Adrenal gland (tissue), 9 donors: ENCODE measurements at regions not wholly inside any gene's neighbourhood (a gene's known extent, or its start where the extent isn't known, plus 50 kb on each side); places are given as distances from the start of the nearest gene placed in this dataset.

ENCODE experiments used
- DNase-seq, 7 donors: peaks; one replicate each; pipeline ENCODE4 v3.0.0-alpha.2; 2019 to 2020
- H3K27ac ChIP-seq, 5 donors: fragments of 200-600 bp; sonication (generic) in 4 of 5; 1 replicate in 3 of 5; 2 replicates in 2 of 5; pipeline versions ENCODE4 v1.5.1 to v1.8.0; 2016 to 2020; ENCODE audit warnings: mild to moderate bottlenecking in 1 of 5
- H3K27me3 ChIP-seq: fragments of 200-600 bp; 2 replicates; pipeline ENCODE4 v1.8.0; 2021
- H3K36me3 ChIP-seq, 2 donors: fragments of 200-600 bp; replicated peaks in 1 of 2; 1 replicate in 1 of 2; 2 replicates in 1 of 2; pipeline versions ENCODE4 v1.5.1 to v1.8.0; 2018 to 2022
- H3K4me1 ChIP-seq, 2 donors: fragments of 200-600 bp; replicated peaks in 1 of 2; 1 replicate in 1 of 2; 2 replicates in 1 of 2; pipeline versions ENCODE4 v1.5.1 to v1.8.0; 2018 to 2021
- H3K4me3 ChIP-seq, 4 donors: fragments of 200-600 bp; sonication (generic) in 3 of 4; one replicate each; pipeline ENCODE4 v1.5.1; 2016 to 2018
- H3K9me3 ChIP-seq, 3 donors: fragments of 200-600 bp; sonication (generic) in 1 of 3; replicated peaks in 1 of 3; 1 replicate in 2 of 3; 2 replicates in 1 of 3; pipeline versions ENCODE4 v1.5.1 to v1.8.0; 2016 to 2021
- POLR2A ChIP-seq, 2 donors: fragments of 450-650 bp; IDR thresholded peaks; one replicate each; pipeline ENCODE4 v1.6.1; 2017; ENCODE audit warnings: antibody characterized with exemption in 2 of 2, mild to moderate bottlenecking in 2 of 2, moderate library complexity in 1 of 2
- WGBS, 4 donors: extraction: QIAGEN DNeasy Blood & Tissue Kit in 2 of 4; methylation state at CpG; one replicate each; pipeline versions ENCODE4 v1.1.5 to v1.1.7; 2013 to 2017; 5-methylcytosine and 5-hydroxymethylcytosine counted together
- intact Hi-C, 2 donors: fragments of 100-400 bp; cut with DNase I; formaldehyde crosslinking; loops; one replicate each; pipeline versions ENCODE4 v1.14.1 to v1.15.0; 2022 to 2023
- TF ChIP-seq, protein P1 (sequence below), 6 experiments: fragments of 450-650 bp in 4 of 6; fragments of 200-600 bp in 2 of 6; sonication (generic) in 1 of 6; IDR thresholded peaks; 1 replicate in 5 of 6; 2 replicates in 1 of 6; pipeline versions ENCODE4 v1.5.1 to v1.8.0; 2016 to 2021; ENCODE audit warnings: antibody characterized with exemption in 6 of 6, mild to moderate bottlenecking in 2 of 6, moderate library complexity in 1 of 6
- donor health status: healthy with polysubstance abuse.
- donor health status: Bipolar disorder and iron deficiency.
- donor health status: DM: yes; HTN: yes; CAD: no.
- donor health status: DM: no; HTN: no; CAD: no.
- donor health status: DM: no; HTN: no; CAD: no.

DNA sequence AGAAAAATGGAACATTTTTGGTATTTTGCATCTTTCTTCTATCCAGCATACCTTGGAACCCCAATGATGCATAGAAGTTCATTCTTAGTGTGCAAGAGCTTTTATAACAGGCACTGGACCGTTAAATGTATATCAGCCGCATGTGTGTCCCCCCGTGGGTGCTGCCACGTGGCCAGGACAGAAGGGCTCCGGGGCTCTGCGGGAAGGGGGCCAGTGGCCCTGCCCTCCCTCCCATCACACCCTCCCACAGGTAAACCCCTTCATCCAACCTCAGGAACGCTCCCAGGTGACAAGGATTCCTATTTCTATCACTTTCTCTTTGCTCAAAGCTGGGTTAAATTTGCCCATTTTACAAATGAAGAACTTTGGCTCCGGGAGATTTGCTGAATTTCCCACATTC is 393.4 kb upstream of the IRX4 start:
- H3K4me1 ChIP-seq = no peaks in the 10 kb centered on the region

DNA sequence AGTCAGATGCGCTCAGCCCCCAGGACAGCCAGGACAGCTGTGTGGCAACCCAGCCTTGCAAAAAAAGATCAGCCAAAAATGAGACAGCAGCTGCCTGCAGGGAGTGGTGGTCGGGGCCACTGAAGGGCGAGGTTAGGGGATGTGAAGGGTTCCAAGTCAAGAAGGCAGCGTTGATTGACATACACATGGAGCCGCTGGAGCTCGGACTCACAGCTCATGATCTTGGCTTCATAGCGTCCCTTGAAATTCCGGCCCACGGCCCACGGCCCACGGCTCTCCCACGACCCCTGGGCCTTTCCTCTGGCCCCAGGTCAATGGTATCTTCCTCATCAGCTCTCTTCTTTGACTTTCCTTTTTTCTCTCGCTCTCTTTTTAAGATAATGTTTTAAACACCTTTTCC is 390.0 kb upstream of the IRX4 start:
- Histone ChIP-seq H3K27me3 (no peaks in the 10 kb centered on the region), H3K27ac (no peak overlapping the region), H3K4me1 (no peaks in the 10 kb centered on the region), H3K36me3 (no peaks in the 10 kb centered on the region), H3K4me3 (no peak overlapping the region), H3K9me3 (no peaks in the 10 kb centered on the region)
- WGBS, 4 donors = 78 to 87% (median 84%) methylated on average over 13 of the region's 13 CpGs
- no peak for DNase-seq
- intact Hi-C loops = no loop called here
- TF ChIP-seq, protein P1, sequence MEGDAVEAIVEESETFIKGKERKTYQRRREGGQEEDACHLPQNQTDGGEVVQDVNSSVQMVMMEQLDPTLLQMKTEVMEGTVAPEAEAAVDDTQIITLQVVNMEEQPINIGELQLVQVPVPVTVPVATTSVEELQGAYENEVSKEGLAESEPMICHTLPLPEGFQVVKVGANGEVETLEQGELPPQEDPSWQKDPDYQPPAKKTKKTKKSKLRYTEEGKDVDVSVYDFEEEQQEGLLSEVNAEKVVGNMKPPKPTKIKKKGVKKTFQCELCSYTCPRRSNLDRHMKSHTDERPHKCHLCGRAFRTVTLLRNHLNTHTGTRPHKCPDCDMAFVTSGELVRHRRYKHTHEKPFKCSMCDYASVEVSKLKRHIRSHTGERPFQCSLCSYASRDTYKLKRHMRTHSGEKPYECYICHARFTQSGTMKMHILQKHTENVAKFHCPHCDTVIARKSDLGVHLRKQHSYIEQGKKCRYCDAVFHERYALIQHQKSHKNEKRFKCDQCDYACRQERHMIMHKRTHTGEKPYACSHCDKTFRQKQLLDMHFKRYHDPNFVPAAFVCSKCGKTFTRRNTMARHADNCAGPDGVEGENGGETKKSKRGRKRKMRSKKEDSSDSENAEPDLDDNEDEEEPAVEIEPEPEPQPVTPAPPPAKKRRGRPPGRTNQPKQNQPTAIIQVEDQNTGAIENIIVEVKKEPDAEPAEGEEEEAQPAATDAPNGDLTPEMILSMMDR (IDR thresholded peaks at IDR 0.05) = no peak
- no peak for TF ChIP-seq POLR2A (IDR thresholded peaks at IDR 0.05)

More for the DNA sequence above, 393.4 kb upstream of the IRX4 start:
- H3K9me3 ChIP-seq = no peaks in the 10 kb centered on the region
- intact Hi-C loops = no loop called here
- no peak overlapping the region for H3K27ac ChIP-seq
- DNase-seq = no peak
- no peak overlapping the region for H3K4me3 ChIP-seq
- no peaks in the 10 kb centered on the region for H3K27me3 ChIP-seq
- no peaks in the 10 kb centered on the region for H3K36me3 ChIP-seq
- TF ChIP-seq, protein P1 (IDR thresholded peaks at IDR 0.05) = no peak
- TF ChIP-seq POLR2A (IDR thresholded peaks at IDR 0.05) = no peak
- WGBS, 4 donors = 78 to 88% (median 83%) methylated on average over 8 of the region's 8 CpGs

- no peaks in the 10 kb centered on the region for H3K9me3 ChIP-seq
- H3K4me1 ChIP-seq = no peaks in the 10 kb centered on the region
- DNase-seq = no peak
- 70 to 81% (median 74%) methylated on average over 10 of the region's 10 CpGs for WGBS, 4 donors
- TF ChIP-seq, protein P1 (IDR thresholded peaks at IDR 0.05) = no peak
- no peak for TF ChIP-seq POLR2A (IDR thresholded peaks at IDR 0.05)
- H3K27me3 ChIP-seq = no peaks in the 10 kb centered on the region
- intact Hi-C loops = no loop called here
- H3K27ac ChIP-seq = no peak overlapping the region
- no peak overlapping the region for H3K4me3 ChIP-seq
- H3K36me3 ChIP-seq = no peaks in the 10 kb centered on the region
These were observed 389.3 kb upstream of the IRX4 start for GRCh38 chr5:2272039-2272438.

GRCh38 chr5:2271316-2271715 is 388.6 kb upstream of the IRX4 start:
- H3K4me1 ChIP-seq = no peaks in the 10 kb centered on the region
- H3K36me3 ChIP-seq = no peaks in the 10 kb centered on the region
- H3K27me3 ChIP-seq = no peaks in the 10 kb centered on the region
- H3K27ac ChIP-seq = no peak overlapping the region
- H3K9me3 ChIP-seq = no peaks in the 10 kb centered on the region
- no peak overlapping the region for H3K4me3 ChIP-seq
- WGBS, 4 donors = 54 to 63% (median 59%) methylated on average over 8 of the region's 8 CpGs
- no peak for DNase-seq
- intact Hi-C loops = no loop called here
- TF ChIP-seq, protein P1 (IDR thresholded peaks at IDR 0.05) = no peak
- no peak for TF ChIP-seq POLR2A (IDR thresholded peaks at IDR 0.05)
